ENCODE measurements at regions not wholly inside any gene's neighbourhood (a gene's known extent, or its start where the extent isn't known, plus 50 kb on each side); places are given as distances from the start of the nearest gene placed in this dataset.

- H3K27me3 ChIP-seq (ENCODE audit: control insufficient read depth, low read length): 0 out of 2 replicates have a peak, but pooled peaks cover 2% of the 10 kb centered on the region
- TF ChIP-seq CTCF (IDR thresholded peaks at IDR 0.05; ENCODE audit: low read depth, low read length, poor library complexity, severe bottlenecking): no peak
- no peak for TF ChIP-seq EZH2phosphoT487 (IDR thresholded peaks at IDR 0.05; ENCODE audit: borderline replicate concordance, low read length)
- H3K36me3 ChIP-seq (ENCODE audit: control insufficient read depth, low read length): no peaks in the 10 kb centered on the region
- no peaks in the 10 kb centered on the region for H4K20me1 ChIP-seq (ENCODE audit: control insufficient read depth, insufficient read depth, low read depth, low read length)
- H3K27ac ChIP-seq (ENCODE audit: low read depth, low read length): no peak overlapping the region
- no peaks in the 10 kb centered on the region for H3K9me2 ChIP-seq (replicated peaks; ENCODE audit: control insufficient read depth, low read length)
- H3F3A ChIP-seq (ENCODE audit: control insufficient read depth, insufficient read depth): no peaks in the 10 kb centered on the region
- no peaks in the 10 kb centered on the region for H3K9me3 ChIP-seq (ENCODE audit: control insufficient read depth, insufficient read depth, low read length)
- no peaks in the 10 kb centered on the region for H3K4me1 ChIP-seq (ENCODE audit: control insufficient read depth, low read length)
- no peaks in the 10 kb centered on the region for H3K79me2 ChIP-seq (ENCODE audit: control insufficient read depth, low read length)
- no peak overlapping the region for H3K4me3 ChIP-seq (ENCODE audit: low read length)
- no peak overlapping the region for H3K4me2 ChIP-seq (ENCODE audit: low read length)
Measured at GRCh38 chr1:60989749-60990713, 92.3 kb upstream of the NFIA start.

- H3K4me3 ChIP-seq (ENCODE audit: low read length): no peak overlapping the region
- no peaks in the 10 kb centered on the region for H3K9me3 ChIP-seq (ENCODE audit: control insufficient read depth, insufficient read depth, low read length)
- H3K27ac ChIP-seq (ENCODE audit: low read depth, low read length): no peak overlapping the region
- no peaks in the 10 kb centered on the region for H3K4me1 ChIP-seq (ENCODE audit: control insufficient read depth, low read length)
- H3K36me3 ChIP-seq (ENCODE audit: control insufficient read depth, low read length): no peaks in the 10 kb centered on the region
- H3F3A ChIP-seq (ENCODE audit: control insufficient read depth, insufficient read depth): no peaks in the 10 kb centered on the region
- H3K9me2 ChIP-seq (replicated peaks; ENCODE audit: control insufficient read depth, low read length): no peaks in the 10 kb centered on the region
- H3K4me2 ChIP-seq (ENCODE audit: low read length): no peak overlapping the region
- no peaks in the 10 kb centered on the region for H3K79me2 ChIP-seq (ENCODE audit: control insufficient read depth, low read length)
- TF ChIP-seq CTCF (IDR thresholded peaks at IDR 0.05; ENCODE audit: low read depth, low read length, poor library complexity, severe bottlenecking) (no peak), EZH2phosphoT487 (IDR thresholded peaks at IDR 0.05; ENCODE audit: borderline replicate concordance, low read length) (no peak)
- 0 out of 2 replicates have a peak, but pooled peaks cover 3% of the 10 kb centered on the region for H3K27me3 ChIP-seq (ENCODE audit: control insufficient read depth, low read length)
- H4K20me1 ChIP-seq (ENCODE audit: control insufficient read depth, insufficient read depth, low read depth, low read length): no peaks in the 10 kb centered on the region
Measured at GRCh38 chr1:60988891-60989290, 93.5 kb upstream of the NFIA start.

- Histone ChIP-seq H3K4me1 (ENCODE audit: control insufficient read depth, low read length) (no peaks in the 10 kb centered on the region), H3K36me3 (ENCODE audit: control insufficient read depth, low read length) (no peaks in the 10 kb centered on the region), H3K4me2 (ENCODE audit: low read length) (no peak overlapping the region), H3F3A (ENCODE audit: control insufficient read depth, insufficient read depth) (no peaks in the 10 kb centered on the region), H3K9me2 (replicated peaks; ENCODE audit: control insufficient read depth, low read length) (no peaks in the 10 kb centered on the region), H3K27ac (ENCODE audit: low read depth, low read length) (no peak overlapping the region), H3K79me2 (ENCODE audit: control insufficient read depth, low read length) (no peaks in the 10 kb centered on the region), H3K9me3 (ENCODE audit: control insufficient read depth, insufficient read depth, low read length) (no peaks in the 10 kb centered on the region), H3K4me3 (ENCODE audit: low read length) (no peak overlapping the region), H4K20me1 (ENCODE audit: control insufficient read depth, insufficient read depth, low read depth, low read length) (no peaks in the 10 kb centered on the region), H3K27me3 (ENCODE audit: control insufficient read depth, low read length) (0 out of 2 replicates have a peak, but pooled peaks cover 3% of the 10 kb centered on the region)
- TF ChIP-seq CTCF (IDR thresholded peaks at IDR 0.05; ENCODE audit: low read depth, low read length, poor library complexity, severe bottlenecking): no peak
- no peak for TF ChIP-seq EZH2phosphoT487 (IDR thresholded peaks at IDR 0.05; ENCODE audit: borderline replicate concordance, low read length)
Measured at GRCh38 chr1:60987904-60988303, 94.5 kb upstream of the NFIA start.

Measured in DOHH2 (cell line).